Loucy (cell line): ENCODE measurements at regions not wholly inside any gene's neighbourhood (a gene's known extent, or its start where the extent isn't known, plus 50 kb on each side); places are given as distances from the start of the nearest gene placed in this dataset.

ENCODE experiments used
- H2AFZ ChIP-seq: fragments of 200-600 bp; sonication (generic); 2 replicates; pipeline ENCODE4 v1.6.0; 2016; ENCODE audit warnings: antibody characterized with exemption, mild to moderate bottlenecking, low read length, moderate library complexity
- H3F3A ChIP-seq: fragments of 200-600 bp; 2 replicates; pipeline ENCODE4 v1.6.0; 2016; ENCODE audit warnings: antibody characterized with exemption, low read depth, mild to moderate bottlenecking
- H3K27me3 ChIP-seq: fragments of 200-600 bp; sonication (generic); 2 replicates; pipeline ENCODE4 v1.6.1; 2014; ENCODE audit warnings: low read length, mild to moderate bottlenecking; ENCODE audit not compliant: insufficient read depth, poor library complexity, severe bottlenecking
- H3K36me3 ChIP-seq: fragments of 200-600 bp; sonication (generic); 2 replicates; pipeline ENCODE4 v1.6.1; 2016; ENCODE audit warnings: low read length; ENCODE audit not compliant: insufficient read depth
- H3K4me1 ChIP-seq: fragments of 200-600 bp; sonication (generic); 2 replicates; pipeline ENCODE4 v1.5.1; 2014; ENCODE audit warnings: low read length, mild to moderate bottlenecking; ENCODE audit not compliant: insufficient read depth, poor library complexity, severe bottlenecking
- H3K4me2 ChIP-seq: fragments of 200-600 bp; sonication (generic); 2 replicates; pipeline ENCODE4 v1.6.0; 2014; ENCODE audit warnings: antibody characterized with exemption, low read length, low read depth, mild to moderate bottlenecking; ENCODE audit not compliant: poor library complexity, severe bottlenecking
- H3K4me3 ChIP-seq: fragments of 200-600 bp; sonication (generic); 2 replicates; pipeline ENCODE4 v1.5.1; 2014; ENCODE audit warnings: low read length, mild to moderate bottlenecking, mixed read lengths; ENCODE audit not compliant: poor library complexity, severe bottlenecking
- H3K79me2 ChIP-seq: fragments of 200-600 bp; sonication (generic); 2 replicates; pipeline ENCODE4 v1.6.1; 2014; ENCODE audit warnings: low read length; ENCODE audit not compliant: insufficient read depth
- H3K9ac ChIP-seq: fragments of 200-600 bp; sonication (generic); 2 replicates; pipeline ENCODE4 v1.6.0; 2014; ENCODE audit warnings: mild to moderate bottlenecking, low read depth, low read length, moderate library complexity; ENCODE audit not compliant: poor library complexity, severe bottlenecking
- H3K9me2 ChIP-seq: fragments of 200-600 bp; sonication (generic); replicated peaks from 2 replicates; pipeline ENCODE4 v1.6.1; 2016; ENCODE audit warnings: low read depth, low read length, mixed read lengths
- H3K9me3 ChIP-seq: fragments of 200-600 bp; sonication (generic); 2 replicates; pipeline ENCODE4 v1.6.1; 2014; ENCODE audit warnings: mild to moderate bottlenecking, antibody characterized with exemption, low read length, low read depth; ENCODE audit not compliant: insufficient read depth
- H4K20me1 ChIP-seq: fragments of 200-600 bp; sonication (generic); 2 replicates; pipeline ENCODE4 v1.6.0; 2014; ENCODE audit warnings: antibody characterized with exemption, low read length, mild to moderate bottlenecking; ENCODE audit not compliant: insufficient read depth, poor library complexity, severe bottlenecking
- CTCF ChIP-seq: fragments of 200-600 bp; sonication (generic); conservative IDR thresholded peaks from 2 replicates; pipeline ENCODE4 v1.5.1; 2014; ENCODE audit warnings: mild to moderate bottlenecking, antibody characterized with exemption, low read length
- EZH2phosphoT487 ChIP-seq: fragments of 200-600 bp; IDR thresholded peaks from 2 replicates; pipeline ENCODE4 v1.6.1; 2018; ENCODE audit warnings: antibody characterized with exemption, mild to moderate bottlenecking, moderate library complexity, borderline replicate concordance

DNA sequence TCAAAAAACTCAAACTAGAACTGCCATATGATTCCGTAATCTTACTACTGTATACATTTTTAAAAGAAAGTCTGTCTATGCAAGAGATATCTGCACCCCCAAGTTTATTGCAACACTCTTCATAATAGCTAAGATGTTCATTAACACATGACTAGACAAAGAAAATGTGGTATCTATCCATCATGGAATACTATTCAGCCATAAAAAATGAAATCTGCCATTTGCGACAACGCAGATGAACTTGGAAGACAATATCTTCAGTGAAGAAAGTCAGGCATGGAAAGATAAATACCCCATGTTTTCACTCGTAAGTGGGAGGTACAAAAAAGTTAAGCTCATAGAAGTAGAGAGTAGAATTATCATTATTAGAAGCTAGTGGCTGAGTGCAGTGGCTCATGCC is 87.3 kb upstream of the DHRSX start:
- no peaks in the 10 kb centered on the region for H3K27me3 ChIP-seq
- TF ChIP-seq CTCF (no peak), EZH2phosphoT487 (no peak)
- H3K4me1 ChIP-seq = no peaks in the 10 kb centered on the region
- no peaks in the 10 kb centered on the region for H3K79me2 ChIP-seq
- no peaks in the 10 kb centered on the region for H3K9me2 ChIP-seq
- no peak overlapping the region for H3K4me2 ChIP-seq
- no peaks in the 10 kb centered on the region for H3K9me3 ChIP-seq
- H3F3A ChIP-seq = no peaks in the 10 kb centered on the region
- H2AFZ ChIP-seq = no peak overlapping the region
- H3K4me3 ChIP-seq = no peak overlapping the region
- no peaks in the 10 kb centered on the region for H3K36me3 ChIP-seq
- H4K20me1 ChIP-seq = no peaks in the 10 kb centered on the region
- no peak overlapping the region for H3K9ac ChIP-seq

DNA sequence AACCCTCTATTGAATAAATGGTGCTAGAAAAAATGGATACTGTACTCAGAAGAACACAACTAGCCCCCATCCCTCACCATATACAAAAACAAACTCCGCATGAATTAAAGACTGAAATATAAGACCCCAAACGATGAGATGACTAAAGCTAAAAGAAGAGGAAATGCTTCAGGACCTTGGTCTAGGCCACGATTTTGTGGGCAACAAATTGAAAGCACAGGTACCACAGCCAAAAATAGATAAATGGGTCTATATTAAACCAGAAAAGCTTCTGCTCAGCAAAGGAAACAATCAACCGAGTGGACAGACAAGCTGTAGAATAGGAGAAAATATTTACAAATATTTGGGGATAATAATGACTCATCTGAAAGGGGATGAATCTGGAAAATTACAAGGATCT is 86.4 kb upstream of the DHRSX start:
- TF ChIP-seq EZH2phosphoT487 (no peak), CTCF (no peak)
- Histone ChIP-seq H3F3A (no peaks in the 10 kb centered on the region), H3K9me2 (no peaks in the 10 kb centered on the region), H2AFZ (no peak overlapping the region), H3K4me3 (no peak overlapping the region), H3K9ac (no peak overlapping the region), H3K79me2 (no peaks in the 10 kb centered on the region), H4K20me1 (no peaks in the 10 kb centered on the region), H3K4me1 (no peaks in the 10 kb centered on the region), H3K9me3 (no peaks in the 10 kb centered on the region), H3K36me3 (no peaks in the 10 kb centered on the region), H3K27me3 (no peaks in the 10 kb centered on the region), H3K4me2 (no peak overlapping the region)

DNA sequence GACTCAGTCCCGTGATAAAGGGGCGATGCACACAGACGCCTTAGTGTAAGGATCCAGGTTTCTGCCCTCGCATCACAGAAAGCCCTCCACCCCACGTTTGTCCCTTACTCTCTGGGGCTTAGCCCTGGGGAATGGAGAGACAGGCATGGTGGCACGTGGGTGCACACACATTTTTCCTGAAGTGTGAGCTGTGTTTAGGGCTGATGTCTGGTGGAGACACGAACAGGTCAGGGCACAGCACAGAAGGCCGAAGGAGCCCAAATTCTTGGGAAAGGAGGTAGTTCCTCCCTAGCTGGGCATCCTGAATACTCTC is 84.3 kb upstream of the DHRSX start:
- Histone ChIP-seq H3K36me3 (no peaks in the 10 kb centered on the region), H3K4me3 (no peak overlapping the region), H3K9me2 (no peaks in the 10 kb centered on the region), H3K27me3 (no peaks in the 10 kb centered on the region), H3K4me1 (no peaks in the 10 kb centered on the region), H2AFZ (no peak overlapping the region), H4K20me1 (no peaks in the 10 kb centered on the region), H3K9me3 (no peaks in the 10 kb centered on the region), H3K9ac (no peak overlapping the region), H3K79me2 (no peaks in the 10 kb centered on the region), H3K4me2 (no peak overlapping the region), H3F3A (no peaks in the 10 kb centered on the region)
- no peak for TF ChIP-seq EZH2phosphoT487
- TF ChIP-seq CTCF = no peak
